Type B pancreatic cell (in vitro differentiated cells): ENCODE measurements at regions not wholly inside any gene's neighbourhood (a gene's known extent, or its start where the extent isn't known, plus 50 kb on each side); places are given as distances from the start of the nearest gene placed in this dataset.

Experiments used
- DNase-seq: peaks from one replicate; pipeline ENCODE4 v3.0.0; 2021; ENCODE audit warnings: mixed read lengths; ENCODE audit not compliant: unreplicated experiment; ENCODE audit errors: extremely low spot score
- H3K27ac Mint-ChIP-seq: 2 replicates; pipeline ENCODE4 v1.8.0; 2021; ENCODE audit warnings: mild to moderate bottlenecking, mixed read lengths
- H3K27me3 Mint-ChIP-seq: 2 replicates; pipeline ENCODE4 v1.8.0; 2021; ENCODE audit warnings: mixed read lengths
- H3K36me3 Mint-ChIP-seq: 2 replicates; pipeline ENCODE4 v1.8.0; 2021; ENCODE audit warnings: mixed read lengths
- H3K4me1 Mint-ChIP-seq: one replicate; pipeline ENCODE4 v1.8.0; 2021; ENCODE audit warnings: mixed read lengths; ENCODE audit not compliant: unreplicated experiment
- H3K4me3 Mint-ChIP-seq: 2 replicates; pipeline ENCODE4 v1.8.0; 2021; ENCODE audit warnings: mild to moderate bottlenecking, mixed read lengths
- H3K9me3 Mint-ChIP-seq: 2 replicates; pipeline ENCODE4 v1.8.0; 2021; ENCODE audit warnings: mixed read lengths
- CTCF ChIP-seq: fragments of 200-600 bp; sonication (generic); conservative IDR thresholded peaks from 2 replicates; pipeline ENCODE4 v1.5.0; 2021; ENCODE audit warnings: antibody characterized with exemption, mild to moderate bottlenecking

- H3K9me3 Mint-ChIP-seq: no peaks in the 10 kb centered on the region
- no peaks in the 10 kb centered on the region for H3K36me3 Mint-ChIP-seq
- H3K4me3 Mint-ChIP-seq: no peak overlapping the region
- no peak overlapping the region for H3K27ac Mint-ChIP-seq
- no peaks in the 10 kb centered on the region for H3K4me1 Mint-ChIP-seq
- TF ChIP-seq CTCF: no peak
- H3K27me3 Mint-ChIP-seq: peaks cover 31% of the 10 kb centered on the region
- DNase-seq: no peak
These were observed 52.3 kb upstream of the KLHL25 start for GRCh38 chr15:85847031-85847430.

- no peak overlapping the region for H3K4me3 Mint-ChIP-seq
- no peaks in the 10 kb centered on the region for H3K36me3 Mint-ChIP-seq
- H3K9me3 Mint-ChIP-seq: no peaks in the 10 kb centered on the region
- H3K27me3 Mint-ChIP-seq: peaks cover 30% of the 10 kb centered on the region
- no peak overlapping the region for H3K27ac Mint-ChIP-seq
- no peak for DNase-seq
- TF ChIP-seq CTCF: no peak
- H3K4me1 Mint-ChIP-seq: peaks cover 6% of the 10 kb centered on the region
These were observed 55.2 kb upstream of the KLHL25 start for GRCh38 chr15:85849946-85850345.

GRCh38 chr15:85852969-85853368, 58.2 kb upstream of the KLHL25 start:
- Mint-ChIP-seq H3K27me3 (peaks cover 31% of the 10 kb centered on the region), H3K36me3 (no peaks in the 10 kb centered on the region), H3K4me1 (peaks cover 6% of the 10 kb centered on the region), H3K4me3 (no peak overlapping the region), H3K27ac (no peak overlapping the region), H3K9me3 (no peaks in the 10 kb centered on the region)
- no peak for TF ChIP-seq CTCF
- DNase-seq: no peak

GRCh38 chr15:85854345-85855097, 59.8 kb upstream of the KLHL25 start:
- H3K27ac Mint-ChIP-seq: no peak overlapping the region
- H3K4me1 Mint-ChIP-seq: peaks cover 11% of the 10 kb centered on the region
- peak; percentile 93 for TF ChIP-seq CTCF
- no peak for DNase-seq
- H3K9me3 Mint-ChIP-seq: no peaks in the 10 kb centered on the region
- peaks cover 38% of the 10 kb centered on the region for H3K27me3 Mint-ChIP-seq
- no peak overlapping the region for H3K4me3 Mint-ChIP-seq
- H3K36me3 Mint-ChIP-seq: no peaks in the 10 kb centered on the region

- TF ChIP-seq CTCF: peak; percentile 92
- peak; percentile 79 for DNase-seq
- no peaks in the 10 kb centered on the region for H3K36me3 Mint-ChIP-seq
- no peaks in the 10 kb centered on the region for H3K9me3 Mint-ChIP-seq
- H3K27ac Mint-ChIP-seq: peak overlapping the region; percentile 23
- peak overlapping the region; percentile 76 for H3K4me3 Mint-ChIP-seq
- peaks cover 38% of the 10 kb centered on the region for H3K27me3 Mint-ChIP-seq
- peaks cover 11% of the 10 kb centered on the region for H3K4me1 Mint-ChIP-seq
These were observed 64.1 kb upstream of the KLHL25 start for GRCh38 chr15:85858586-85859375.
